Osteocyte (in vitro differentiated cells): ENCODE measurements at regions not wholly inside any gene's neighbourhood (a gene's known extent, or its start where the extent isn't known, plus 50 kb on each side); places are given as distances from the start of the nearest gene placed in this dataset.

ENCODE experiments used
- DNase-seq: peaks from one replicate; pipeline ENCODE4 v3.0.0; 2021; ENCODE audit warnings: mixed read lengths; ENCODE audit not compliant: unreplicated experiment; ENCODE audit errors: extremely low spot score
- H3K27ac Mint-ChIP-seq: one replicate; pipeline ENCODE4 v1.8.0; 2021; ENCODE audit warnings: mild to moderate bottlenecking, mixed read lengths; ENCODE audit not compliant: unreplicated experiment
- H3K27me3 Mint-ChIP-seq: one replicate; pipeline ENCODE4 v1.8.0; 2021; ENCODE audit warnings: mixed read lengths; ENCODE audit not compliant: unreplicated experiment
- H3K36me3 Mint-ChIP-seq: one replicate; pipeline ENCODE4 v1.8.0; 2021; ENCODE audit warnings: mixed read lengths; ENCODE audit not compliant: unreplicated experiment
- H3K4me1 Mint-ChIP-seq: one replicate; pipeline ENCODE4 v1.8.0; 2021; ENCODE audit warnings: mixed read lengths; ENCODE audit not compliant: unreplicated experiment
- H3K4me3 Mint-ChIP-seq: one replicate; pipeline ENCODE4 v1.8.0; 2021; ENCODE audit warnings: mild to moderate bottlenecking, moderate library complexity, mixed read lengths; ENCODE audit not compliant: unreplicated experiment
- H3K9me3 Mint-ChIP-seq: one replicate; pipeline ENCODE4 v1.8.0; 2021; ENCODE audit warnings: mixed read lengths; ENCODE audit not compliant: unreplicated experiment
- CTCF ChIP-seq: fragments of 200-600 bp; sonication (generic); IDR thresholded peaks from 2 replicates; pipeline ENCODE4 v1.5.0; 2021; ENCODE audit warnings: antibody characterized with exemption, mild to moderate bottlenecking, moderate library complexity

- Mint-ChIP-seq H3K9me3 (no peaks in the 10 kb centered on the region), H3K27ac (no peak overlapping the region), H3K4me3 (no peak overlapping the region), H3K36me3 (no peaks in the 10 kb centered on the region), H3K4me1 (no peaks in the 10 kb centered on the region), H3K27me3 (no peaks in the 10 kb centered on the region)
- TF ChIP-seq CTCF, result no peak
- no peak for DNase-seq
Observed at GRCh38 chr11:109309153-109309552, 112.8 kb upstream of the C11orf87 start.

GRCh38 chr11:109317726-109318125 is 104.3 kb upstream of the C11orf87 start:
- no peak for DNase-seq
- peaks cover 12% of the 10 kb centered on the region for H3K27me3 Mint-ChIP-seq
- no peak for TF ChIP-seq CTCF
- H3K9me3 Mint-ChIP-seq, result no peaks in the 10 kb centered on the region
- H3K4me1 Mint-ChIP-seq, result peaks cover 3% of the 10 kb centered on the region
- H3K4me3 Mint-ChIP-seq, result no peak overlapping the region
- no peak overlapping the region for H3K27ac Mint-ChIP-seq
- no peaks in the 10 kb centered on the region for H3K36me3 Mint-ChIP-seq

GRCh38 chr11:109320595-109320994 is 101.4 kb upstream of the C11orf87 start:
- Mint-ChIP-seq H3K36me3 (no peaks in the 10 kb centered on the region), H3K27ac (no peak overlapping the region), H3K27me3 (peaks cover 35% of the 10 kb centered on the region), H3K4me1 (peaks cover 3% of the 10 kb centered on the region), H3K4me3 (no peak overlapping the region), H3K9me3 (no peaks in the 10 kb centered on the region)
- no peak for TF ChIP-seq CTCF
- no peak for DNase-seq

DNA sequence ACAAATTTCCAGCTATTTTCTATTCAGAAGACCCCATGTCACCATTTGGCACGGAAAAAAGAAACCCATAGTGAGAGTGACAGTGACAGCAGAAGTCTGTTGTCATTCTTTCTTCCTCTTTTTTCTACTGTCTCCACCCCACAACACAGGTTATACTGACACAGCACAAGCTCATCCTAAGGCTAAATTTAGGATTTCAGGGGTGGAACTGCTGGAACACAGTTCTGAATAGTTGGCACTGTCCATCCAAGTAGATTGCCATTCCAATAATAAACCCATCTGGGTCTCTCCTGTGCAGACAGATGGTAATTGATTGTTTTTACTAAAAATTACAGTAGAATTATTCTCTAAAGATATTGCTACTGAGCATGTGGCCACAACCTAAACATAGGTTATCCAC is 95.2 kb upstream of the C11orf87 start:
- no peak for DNase-seq
- Mint-ChIP-seq H3K4me3 (no peak overlapping the region), H3K27ac (no peak overlapping the region), H3K36me3 (no peaks in the 10 kb centered on the region), H3K27me3 (peaks cover 32% of the 10 kb centered on the region), H3K4me1 (peaks cover 3% of the 10 kb centered on the region), H3K9me3 (peaks cover 3% of the 10 kb centered on the region)
- no peak for TF ChIP-seq CTCF

DNA sequence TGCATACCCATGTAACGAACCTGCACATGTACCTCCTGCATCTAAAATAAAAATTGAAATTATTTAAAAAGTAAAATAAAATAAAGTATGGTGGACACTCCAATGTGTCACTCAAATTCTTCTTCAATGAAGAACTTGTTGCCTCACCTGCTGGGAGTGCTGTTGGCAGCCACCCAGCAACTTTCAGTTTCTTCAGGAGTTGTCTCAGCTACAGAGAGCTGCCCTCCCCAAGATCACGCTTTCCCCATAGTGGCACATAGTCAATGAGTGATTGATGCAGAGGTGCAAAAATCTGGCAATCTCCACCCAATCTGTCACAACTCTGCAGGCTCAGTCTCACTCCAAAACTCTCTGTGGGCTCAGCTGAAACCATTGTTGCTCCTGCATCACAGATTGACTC is 92.3 kb upstream of the C11orf87 start:
- TF ChIP-seq CTCF, result no peak
- Mint-ChIP-seq H3K27ac (no peak overlapping the region), H3K27me3 (peaks cover 11% of the 10 kb centered on the region), H3K4me1 (no peaks in the 10 kb centered on the region), H3K9me3 (peaks cover 3% of the 10 kb centered on the region), H3K36me3 (no peaks in the 10 kb centered on the region), H3K4me3 (no peak overlapping the region)
- no peak for DNase-seq
